GM19023 (cell line): ENCODE measurements at regions not wholly inside any gene's neighbourhood (a gene's known extent, or its start where the extent isn't known, plus 50 kb on each side); places are given as distances from the start of the nearest gene placed in this dataset.
A peak's percentile ranks its signal among the peaks of the same experiment; 100 is the strongest.
"Not testable (repeated sequence)": the region's sequence is repeated elsewhere in the genome, so short reads cannot be mapped to it uniquely, and the experiment has no call there.

Source experiments
- ATAC-seq: cut with Tn5 transposase; IDR thresholded peaks from one replicate; pipeline ENCODE4 v1.9.1; 2021; ENCODE audit warnings: mild to moderate bottlenecking, moderate library complexity; ENCODE audit not compliant: unreplicated experiment

- ATAC-seq = not testable (repeated sequence)
Measured at GRCh38 chr13:40373608-40374007, 292.8 kb downstream of the FOXO1 start.

DNA sequence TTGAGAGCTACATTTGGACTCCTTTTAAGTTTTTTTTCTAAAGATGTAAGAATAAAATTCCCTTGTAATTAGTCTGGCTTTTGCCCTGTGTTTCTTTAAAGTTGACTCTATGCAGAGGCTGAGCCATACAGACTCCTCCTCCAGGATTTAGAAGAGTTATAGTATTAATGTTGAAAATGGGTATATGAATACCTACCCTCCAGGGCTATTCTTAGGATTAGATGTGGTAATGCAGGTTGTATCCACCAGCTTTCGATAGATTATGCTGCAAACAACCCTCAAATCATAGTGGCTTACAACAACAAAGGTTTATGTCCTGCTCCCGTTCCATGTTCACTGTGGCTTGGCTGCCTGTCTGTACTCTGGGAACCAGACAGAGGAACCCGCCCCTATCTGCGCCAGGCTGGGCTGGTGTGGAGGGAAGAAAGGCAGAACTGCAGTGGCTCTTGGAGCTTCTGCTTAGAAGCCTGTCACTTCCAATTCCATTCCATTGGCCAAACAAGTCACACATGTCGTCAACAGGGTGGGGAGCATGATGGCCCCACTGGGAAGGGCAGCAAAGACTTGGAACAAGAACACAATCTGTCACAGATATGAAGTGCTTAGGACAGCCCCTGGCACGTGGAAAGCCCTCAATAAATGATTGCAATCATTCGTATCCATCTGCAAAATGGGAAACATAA is 290.8 kb downstream of the FOXO1 start:
- no peak for ATAC-seq

DNA sequence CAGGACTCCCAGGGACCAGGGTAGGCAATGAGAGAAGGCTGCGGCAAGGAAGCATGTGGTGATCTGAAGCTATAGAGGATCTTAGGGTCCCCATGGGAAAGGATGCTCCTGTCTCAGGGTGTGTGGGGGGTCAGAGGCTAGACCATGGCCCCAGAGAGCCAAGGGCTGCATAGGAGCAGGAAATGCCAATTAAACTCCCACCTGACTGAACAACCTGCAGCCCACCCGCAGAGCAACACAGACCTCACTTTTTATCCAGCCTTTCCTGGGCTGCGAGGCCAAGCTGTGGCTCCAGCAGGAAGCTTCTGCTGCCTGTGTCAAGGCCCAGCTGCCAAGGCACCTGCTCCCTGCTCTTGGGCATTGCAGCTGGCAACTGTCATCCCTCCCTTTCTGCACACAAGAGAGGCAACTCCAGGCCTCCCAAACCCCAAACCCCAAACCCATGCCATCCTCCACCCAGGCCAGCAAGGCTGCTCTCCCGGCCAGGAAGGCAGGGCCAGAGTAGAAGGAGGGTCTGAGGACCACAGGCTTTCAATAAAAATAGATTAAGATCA is 290.1 kb downstream of the FOXO1 start:
- ATAC-seq = no peak

DNA sequence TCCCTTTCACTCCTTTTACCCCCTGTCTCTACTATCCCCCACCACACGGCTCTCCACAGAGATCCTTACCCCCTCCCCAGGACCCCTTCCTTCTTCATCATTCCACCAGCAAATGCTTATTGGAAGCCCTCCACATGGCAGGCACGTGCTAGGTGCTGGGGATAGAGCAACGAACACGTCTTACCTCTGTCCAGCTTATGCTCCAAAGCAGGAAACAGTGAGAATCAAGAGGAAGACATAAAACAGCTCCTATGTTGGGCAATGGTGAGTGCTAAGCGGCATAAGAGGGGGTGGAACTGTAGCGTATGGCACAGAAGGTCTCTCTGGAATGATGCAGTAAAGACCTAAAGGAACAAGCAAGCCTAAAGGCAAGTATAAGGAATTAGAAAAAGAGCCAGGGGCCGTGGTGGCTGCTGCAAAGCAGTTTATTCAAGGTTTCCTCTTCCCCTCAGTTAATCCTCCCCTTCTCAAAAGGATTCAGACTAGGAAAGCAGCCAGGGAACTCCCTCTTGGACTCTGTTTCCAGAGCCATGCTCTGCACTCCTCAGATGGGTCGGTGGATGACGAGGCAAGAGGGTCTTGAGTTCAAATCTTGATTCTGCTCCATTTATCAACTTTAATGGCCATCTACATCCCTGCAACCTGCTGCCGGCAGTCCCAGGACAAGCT is 289.4 kb downstream of the FOXO1 start:
- ATAC-seq = no peak

DNA sequence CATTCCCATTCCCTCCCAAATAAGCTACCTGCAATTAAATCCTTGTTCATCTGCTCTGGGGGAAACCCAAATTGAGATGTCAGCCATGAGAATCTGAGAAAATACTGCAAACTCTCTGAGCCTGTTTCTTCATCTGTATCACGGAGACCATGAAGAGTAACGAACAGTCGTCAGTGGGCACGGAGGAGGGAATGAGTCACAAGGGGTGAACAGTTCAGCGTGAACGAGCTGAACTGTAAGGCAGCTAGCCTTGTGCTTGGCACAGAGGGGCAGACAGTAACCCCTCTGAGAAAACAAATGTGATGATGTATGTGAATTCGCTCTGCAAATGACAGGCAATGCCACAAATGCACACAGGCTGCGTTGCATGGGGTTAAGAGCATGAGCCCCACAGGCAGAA is 288.7 kb downstream of the FOXO1 start:
- no peak for ATAC-seq

DNA sequence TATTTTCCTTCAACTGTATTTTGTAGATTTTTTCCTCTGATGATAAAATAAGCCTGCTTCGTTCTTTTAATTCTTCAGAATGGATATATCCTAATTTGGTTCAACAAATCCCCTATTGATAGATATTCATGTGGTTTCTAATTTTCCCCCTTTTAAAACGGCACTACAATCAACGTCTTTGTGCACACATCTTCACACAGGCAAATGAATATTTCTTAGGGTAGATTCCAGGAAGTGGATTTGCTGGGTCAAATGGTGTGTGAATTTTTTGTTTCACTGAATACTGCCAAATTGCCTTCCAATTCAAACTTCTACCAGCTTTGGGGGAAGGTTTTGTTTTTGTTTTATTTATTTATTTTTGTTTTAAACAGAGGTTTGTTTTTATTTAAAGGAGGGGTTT is 287.2 kb downstream of the FOXO1 start:
- ATAC-seq = no peak

DNA sequence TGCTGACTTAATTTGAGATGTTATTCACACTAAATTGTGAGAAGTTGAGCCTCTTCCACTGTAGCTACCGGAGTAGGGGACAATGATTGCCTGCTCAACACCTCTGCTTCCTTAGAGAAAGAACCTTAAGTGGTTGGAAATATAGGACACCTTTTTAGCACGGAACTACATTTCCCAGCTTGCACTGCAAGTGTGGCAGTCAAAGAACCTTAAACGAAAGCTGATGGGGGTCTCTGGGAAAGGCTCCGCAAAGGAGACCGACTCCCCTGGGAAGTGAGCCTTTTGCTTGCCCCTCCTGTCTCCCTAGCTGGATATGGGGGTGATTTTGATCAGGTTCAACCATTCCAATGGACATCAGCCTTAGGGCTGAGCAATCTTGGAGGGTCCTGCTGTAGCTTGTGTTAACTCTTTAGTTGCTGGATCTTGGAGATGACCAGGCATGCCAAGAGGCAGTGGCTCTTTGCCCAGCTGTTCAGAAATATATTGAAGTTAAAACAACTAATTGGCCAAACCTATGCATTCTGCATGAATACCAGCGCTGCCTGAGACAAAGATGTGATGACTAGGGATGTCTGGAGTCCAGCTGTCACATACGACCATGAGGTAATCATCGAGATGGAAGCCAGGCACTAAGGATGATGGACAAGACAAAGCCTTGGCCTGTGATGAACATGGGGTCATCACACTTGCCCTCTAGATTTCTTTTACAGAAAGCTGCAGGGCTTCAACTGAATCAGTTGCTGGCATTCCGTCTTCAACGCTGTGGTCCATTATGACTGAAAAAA is 286.5 kb downstream of the FOXO1 start:
- no peak for ATAC-seq

- no peak for ATAC-seq
Measured at GRCh38 chr13:40381935-40382764, 284.3 kb downstream of the FOXO1 start.

GRCh38 chr13:40383132-40383531 is 283.3 kb downstream of the FOXO1 start:
- ATAC-seq = no peak

GRCh38 chr13:40383885-40384284 is 282.6 kb downstream of the FOXO1 start:
- no peak for ATAC-seq

DNA sequence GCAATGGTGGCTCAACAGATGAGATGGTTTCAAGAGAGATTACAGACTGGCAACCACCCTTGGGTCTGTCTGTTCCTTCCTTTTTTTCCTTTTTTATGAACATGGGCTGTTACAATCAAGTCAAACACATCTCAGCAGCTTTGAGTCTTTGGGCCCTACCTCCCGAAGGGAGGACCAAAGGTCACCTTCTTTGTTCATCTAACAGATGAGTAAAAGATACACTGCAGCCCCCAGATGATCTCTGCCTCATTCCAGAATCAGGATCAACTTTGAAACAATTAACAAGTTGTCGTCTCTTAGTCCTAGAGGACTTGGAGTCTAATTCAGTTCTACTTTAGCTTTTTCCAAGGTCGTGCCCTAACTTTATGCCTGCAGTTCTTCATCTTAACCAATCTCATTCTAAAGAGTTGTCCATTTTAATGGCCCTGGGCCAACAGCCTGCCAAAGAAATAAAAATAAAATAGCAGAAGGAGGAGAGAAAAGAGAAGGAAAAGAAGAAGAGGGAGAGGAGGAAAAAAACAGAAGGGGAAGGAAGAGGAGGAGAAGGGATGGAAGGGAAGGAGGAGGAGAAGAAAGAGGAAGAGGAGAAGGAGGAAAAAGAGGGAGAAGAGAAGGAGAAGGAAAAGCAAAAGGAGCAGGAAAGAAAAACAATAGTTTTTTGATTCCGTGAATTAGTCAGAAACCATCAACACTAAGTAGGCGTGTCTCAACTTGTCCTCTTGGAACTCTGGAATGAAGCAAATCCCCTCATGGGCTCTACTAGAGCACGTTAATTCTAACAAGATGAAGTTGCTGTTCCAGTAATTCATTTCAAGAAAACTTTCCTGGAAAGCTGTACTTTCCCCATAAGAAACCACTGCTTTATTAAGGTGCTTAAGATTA is 281.2 kb downstream of the FOXO1 start:
- ATAC-seq = no peak

GRCh38 chr13:40385858-40386180 is 280.6 kb downstream of the FOXO1 start:
- ATAC-seq = no peak

- no peak for ATAC-seq
Measured at GRCh38 chr13:40386586-40386985, 279.9 kb downstream of the FOXO1 start.

- ATAC-seq = no peak
Measured at GRCh38 chr13:40387775-40388174, 278.7 kb downstream of the FOXO1 start.

DNA sequence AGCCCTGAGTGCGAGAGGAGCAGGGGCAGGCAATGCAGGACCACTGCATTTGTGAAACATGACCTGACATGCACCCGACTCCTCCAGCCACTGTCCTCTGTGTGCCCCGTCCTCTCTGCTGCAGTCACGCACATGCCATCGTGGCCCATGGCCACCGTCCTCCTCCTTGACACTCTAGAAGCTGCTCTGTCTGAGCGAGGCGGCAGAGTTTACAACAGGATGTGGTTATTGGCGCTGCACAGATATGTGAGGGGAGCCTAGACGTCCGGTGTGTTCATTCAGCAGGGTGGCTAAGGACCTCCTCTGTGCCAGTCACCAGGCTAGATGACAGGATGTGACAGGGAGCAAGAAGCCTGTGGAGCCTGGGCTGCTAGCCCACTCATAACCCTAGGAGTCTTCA is 277.8 kb downstream of the FOXO1 start:
- ATAC-seq = peak; percentile 97

- peak; percentile 65 for ATAC-seq
Measured at GRCh38 chr13:40389081-40389641, 277.3 kb downstream of the FOXO1 start.

GRCh38 chr13:40390401-40390916 is 276.0 kb downstream of the FOXO1 start:
- ATAC-seq = no peak

- no peak for ATAC-seq
Measured at GRCh38 chr13:40391788-40392187, 274.7 kb downstream of the FOXO1 start.

GRCh38 chr13:40394304-40394985 is 272.0 kb downstream of the FOXO1 start:
- ATAC-seq = no peak
